ENCODE measurements at regions not wholly inside any gene's neighbourhood (a gene's known extent, or its start where the extent isn't known, plus 50 kb on each side); places are given as distances from the start of the nearest gene placed in this dataset.

DNA sequence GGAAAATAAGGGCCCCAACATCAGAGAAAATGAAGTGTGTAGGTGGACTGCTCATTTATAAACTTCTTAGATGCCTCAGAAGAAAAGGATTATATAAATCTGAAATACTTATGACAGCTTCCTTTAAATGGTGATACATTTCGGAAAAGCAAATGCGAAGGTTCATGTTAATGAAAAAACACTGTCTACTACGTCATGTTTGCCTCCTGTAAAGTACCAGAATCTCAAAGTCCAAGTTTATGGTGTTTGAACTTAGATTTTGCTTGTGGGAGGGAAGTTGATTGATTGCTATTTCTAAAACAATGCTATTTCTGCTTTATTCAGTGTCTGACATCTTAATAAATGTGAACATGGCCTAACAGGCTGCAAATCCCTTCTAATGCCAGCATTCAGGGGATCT is 514.6 kb downstream of the ZNF608 start:
- DNase-seq (ENCODE audit: low read depth): no peak

DNA sequence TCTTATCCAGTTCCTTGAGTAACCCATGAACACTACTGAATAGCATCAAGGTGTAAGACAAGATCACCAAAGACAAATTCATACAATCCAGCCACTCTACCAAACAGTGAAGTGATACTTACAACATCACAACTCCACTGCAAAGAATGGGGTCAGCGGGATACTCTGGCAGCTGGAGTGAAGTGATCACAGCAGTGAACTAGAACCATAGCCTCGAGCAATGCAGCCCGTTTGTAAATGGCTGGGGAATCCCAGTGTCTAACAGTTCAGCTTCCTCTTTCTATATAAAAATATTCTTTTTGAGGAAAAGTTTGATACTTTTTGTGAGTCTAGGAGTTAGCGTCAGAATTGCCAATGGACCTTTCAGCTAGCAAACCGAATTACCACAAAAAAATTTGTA is 515.2 kb downstream of the ZNF608 start:
- no peak for DNase-seq (ENCODE audit: low read depth)

DNA sequence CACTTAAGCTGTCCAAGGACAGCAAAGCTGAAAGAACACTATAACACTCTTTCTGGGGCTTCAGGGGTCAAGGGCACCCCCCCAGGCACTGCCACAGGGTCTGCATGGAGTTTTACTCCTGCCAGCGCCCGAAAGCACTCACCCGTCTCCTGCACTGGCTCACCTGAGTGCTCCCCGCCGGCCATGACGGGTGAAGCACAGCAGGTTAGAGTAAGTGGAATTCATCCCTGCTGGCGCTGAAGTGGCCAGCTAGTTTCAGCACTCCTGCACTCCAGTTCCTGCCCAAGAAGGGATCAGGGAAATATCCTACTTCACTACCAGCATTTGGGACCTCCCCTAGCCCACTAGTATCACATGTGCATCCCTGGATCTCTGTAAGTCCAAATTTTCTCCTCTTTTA is 516.0 kb downstream of the ZNF608 start:
- no peak for DNase-seq (ENCODE audit: low read depth)

DNA sequence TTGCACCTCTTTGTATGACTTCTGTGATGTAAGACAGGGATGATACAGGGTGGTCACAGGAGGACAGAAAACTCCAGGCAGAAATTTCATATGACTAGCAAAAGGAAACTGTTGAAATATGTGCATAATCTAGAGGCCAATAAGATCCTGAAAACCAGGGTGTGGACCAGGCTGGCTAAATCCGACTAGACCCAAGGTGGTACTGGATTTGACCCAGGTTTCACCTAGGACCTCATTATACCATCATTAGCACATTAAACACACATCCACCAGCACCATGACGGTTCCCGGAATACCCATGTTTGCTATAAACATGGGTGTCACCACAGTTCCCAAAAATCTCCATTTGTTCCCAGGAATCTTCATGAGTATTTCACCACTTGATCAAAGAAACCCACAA is 517.1 kb downstream of the ZNF608 start:
- no peak for DNase-seq (ENCODE audit: low read depth)

DNA sequence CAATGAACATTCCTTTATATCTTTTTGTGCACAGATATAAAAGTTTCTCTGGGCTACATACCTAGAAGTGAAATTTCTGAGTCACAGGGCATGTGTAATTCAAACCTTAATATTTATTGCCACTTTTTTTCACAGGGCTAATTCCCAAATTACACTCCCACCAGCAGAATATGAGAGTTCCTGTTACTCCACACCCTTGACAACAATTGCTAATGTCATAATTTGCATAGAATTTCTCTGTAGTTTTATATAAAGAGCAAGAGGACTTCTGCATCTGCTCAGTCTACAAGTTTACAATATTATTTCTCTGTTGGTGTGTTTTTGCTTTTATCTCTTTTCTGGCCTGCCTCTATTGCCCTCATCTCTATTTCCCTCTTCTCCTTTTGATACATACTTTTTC is 518.5 kb downstream of the ZNF608 start:
- DNase-seq (ENCODE audit: low read depth): no peak

DNA sequence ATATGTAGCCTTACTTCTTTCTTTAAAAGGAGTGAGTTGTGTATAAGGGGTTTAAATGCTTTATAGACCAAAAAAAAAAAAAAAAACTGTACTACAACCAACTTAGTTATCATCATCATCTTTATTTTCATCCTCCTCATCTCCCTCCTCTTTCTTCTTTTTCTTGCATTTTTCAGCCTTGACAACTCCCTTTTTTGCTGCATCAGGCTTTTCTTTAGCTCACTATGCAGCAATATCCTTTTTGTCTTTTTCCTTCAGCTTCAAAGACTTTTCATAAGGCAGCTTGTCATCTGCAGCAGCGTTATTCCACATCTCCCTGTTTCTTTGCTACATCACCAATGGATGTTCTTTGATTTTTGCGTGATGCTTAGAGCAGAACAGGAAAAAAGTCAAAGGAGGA is 526.0 kb downstream of the ZNF608 start:
- no peak for DNase-seq (ENCODE audit: low read depth)

DNA sequence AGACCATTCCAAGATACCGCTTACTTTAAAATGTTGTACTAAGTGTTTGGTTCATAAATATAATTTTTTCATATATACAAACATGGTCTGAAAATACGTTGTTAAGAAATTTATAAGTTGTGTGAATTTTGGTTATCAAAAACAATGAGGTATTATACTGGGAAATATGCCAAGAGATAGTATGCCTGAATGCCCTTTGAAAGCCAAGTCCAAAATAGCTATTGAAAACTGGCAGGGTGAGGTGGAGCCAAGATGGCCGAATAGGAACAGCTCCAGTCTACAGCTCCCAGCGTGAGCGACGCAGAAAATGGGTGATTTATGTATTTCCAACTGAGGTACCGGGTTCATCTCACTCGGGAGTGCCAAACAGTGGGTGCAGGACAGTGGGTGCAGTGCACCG is 533.5 kb downstream of the ZNF608 start:
- DNase-seq (ENCODE audit: low read depth): no peak

DNA sequence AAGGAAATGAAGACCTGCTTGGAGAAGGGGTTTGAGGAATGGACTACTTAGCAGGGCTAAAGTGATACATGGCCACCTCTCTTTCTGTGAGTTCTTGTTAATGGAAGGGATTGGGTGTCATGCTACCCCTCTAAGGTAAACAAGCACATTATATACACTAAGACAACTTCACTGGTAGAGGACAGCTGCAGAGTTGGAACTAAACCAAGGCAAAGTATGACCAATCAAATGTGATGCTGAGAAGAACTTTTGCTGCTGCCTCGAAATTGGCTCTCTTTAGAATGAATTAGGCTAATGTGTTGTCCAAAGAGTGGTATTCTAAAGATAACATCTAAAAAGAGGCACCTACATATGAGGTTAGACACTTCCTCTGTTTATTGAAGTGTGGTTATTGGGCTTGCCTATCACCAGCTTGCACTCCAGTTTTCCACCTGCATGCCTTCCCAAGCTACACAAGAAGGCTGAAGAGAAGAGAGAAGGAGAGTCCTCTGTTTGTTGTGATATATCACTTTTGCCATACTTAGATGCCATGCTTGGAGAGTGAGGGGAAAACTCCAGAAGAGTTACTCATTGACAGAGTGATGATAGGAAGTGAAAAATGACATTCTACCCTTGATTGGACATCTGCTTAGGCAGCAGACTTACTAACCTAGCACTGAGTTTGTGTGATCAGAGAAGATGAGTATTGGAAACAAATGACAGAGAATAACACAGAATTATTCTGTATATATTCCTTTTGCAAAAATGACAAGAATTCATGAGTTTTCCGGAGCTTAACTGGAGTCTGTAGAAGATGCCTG is 536.1 kb downstream of the ZNF608 start:
- DNase-seq (ENCODE audit: low read depth): no peak

DNA sequence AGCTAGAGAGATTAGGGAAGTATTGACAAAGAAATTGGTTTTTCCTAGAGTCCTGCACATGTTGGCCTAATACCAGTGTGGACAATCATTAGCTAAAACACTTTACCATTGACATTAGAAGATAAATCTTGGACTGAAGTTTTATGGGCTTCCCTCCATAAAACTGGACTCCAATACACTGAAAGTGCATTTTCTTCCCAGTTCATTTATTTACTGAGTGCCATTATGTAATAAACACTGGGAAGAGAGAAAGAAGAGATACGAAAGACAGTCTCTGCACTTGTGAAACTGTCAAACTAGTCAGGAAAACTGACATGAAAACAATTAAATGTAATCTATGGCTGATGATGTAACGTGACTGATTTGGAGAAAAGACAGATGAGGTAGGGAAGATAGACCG is 539.3 kb downstream of the ZNF608 start:
- DNase-seq (ENCODE audit: low read depth): no peak

DNA sequence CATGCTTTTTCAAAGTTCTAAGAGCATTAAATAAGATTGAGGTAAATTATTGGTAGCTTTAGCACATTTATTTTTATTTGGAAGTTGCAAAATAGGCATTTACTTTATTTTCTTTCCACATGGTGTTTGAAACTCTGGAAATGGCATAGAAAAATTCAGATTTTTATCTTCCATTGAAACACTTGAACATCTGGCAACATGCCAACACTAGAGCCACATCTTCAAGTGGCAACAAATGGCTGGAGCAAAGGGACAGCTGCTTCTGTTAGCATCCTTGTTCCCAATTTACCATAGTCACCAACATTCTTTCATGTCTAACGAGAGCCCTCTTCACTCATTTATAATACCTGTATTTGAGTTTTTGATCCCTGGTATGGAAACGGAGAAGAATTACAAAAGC is 539.9 kb downstream of the ZNF608 start:
- DNase-seq (ENCODE audit: low read depth): no peak

DNA sequence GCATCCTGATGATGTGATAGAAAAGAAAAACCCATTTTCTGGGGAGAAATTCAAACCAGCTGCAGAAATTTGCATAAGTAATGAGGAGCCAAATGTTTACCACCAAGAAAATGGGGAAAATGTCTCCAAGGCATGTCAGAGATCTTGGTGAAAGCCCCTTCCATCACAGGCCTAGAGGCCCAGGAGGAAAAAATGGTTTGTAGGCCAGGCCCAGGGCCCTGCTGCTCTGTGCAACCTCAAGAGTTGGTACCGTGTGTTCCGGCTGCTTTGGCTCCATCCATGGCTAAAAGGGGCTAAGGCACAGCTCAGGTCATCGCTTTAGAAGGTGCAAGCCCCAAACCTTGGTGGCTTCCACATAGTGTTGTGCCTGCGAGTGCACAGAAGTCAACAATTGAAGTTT is 543.1 kb downstream of the ZNF608 start:
- DNase-seq (ENCODE audit: low read depth): no peak

DNA sequence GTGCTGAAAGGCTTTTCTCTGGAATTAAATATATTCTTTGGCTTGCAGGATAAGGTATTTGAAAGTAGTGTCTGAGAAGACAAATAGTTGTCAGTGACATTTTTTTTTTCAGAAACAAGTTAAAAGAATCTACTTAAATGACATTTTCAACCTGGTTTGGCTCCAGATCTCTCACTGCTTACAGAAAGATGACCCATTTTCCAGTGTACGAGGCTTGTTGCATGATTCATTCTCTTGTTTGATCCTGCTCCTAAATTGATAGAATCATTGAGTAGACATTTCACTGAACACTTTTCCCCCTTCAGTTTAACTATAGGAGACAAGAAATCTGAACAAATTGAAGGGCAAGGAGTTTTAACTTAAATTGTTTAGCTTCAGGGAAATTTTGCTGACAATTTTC is 546.1 kb downstream of the ZNF608 start:
- DNase-seq (ENCODE audit: low read depth): no peak

DNA sequence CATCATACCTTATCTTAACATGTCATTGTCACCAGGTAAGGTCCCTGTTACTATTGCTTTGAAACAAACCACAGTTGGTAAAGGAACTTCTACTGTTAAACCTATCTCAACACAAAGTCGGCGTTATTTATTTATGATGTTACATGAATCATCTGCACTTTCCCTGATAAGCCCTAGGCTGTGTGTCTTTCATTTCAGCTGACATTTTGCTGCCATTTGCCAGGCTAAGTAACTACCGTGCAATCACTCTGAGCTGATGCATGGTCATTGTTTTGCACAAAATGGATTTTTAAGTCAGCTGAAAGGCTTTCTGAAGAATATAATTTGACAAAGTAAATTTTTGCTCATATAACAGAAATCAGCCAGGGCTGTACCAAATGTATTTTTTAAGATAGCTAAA is 546.5 kb downstream of the ZNF608 start:
- no peak for DNase-seq (ENCODE audit: low read depth)

DNA sequence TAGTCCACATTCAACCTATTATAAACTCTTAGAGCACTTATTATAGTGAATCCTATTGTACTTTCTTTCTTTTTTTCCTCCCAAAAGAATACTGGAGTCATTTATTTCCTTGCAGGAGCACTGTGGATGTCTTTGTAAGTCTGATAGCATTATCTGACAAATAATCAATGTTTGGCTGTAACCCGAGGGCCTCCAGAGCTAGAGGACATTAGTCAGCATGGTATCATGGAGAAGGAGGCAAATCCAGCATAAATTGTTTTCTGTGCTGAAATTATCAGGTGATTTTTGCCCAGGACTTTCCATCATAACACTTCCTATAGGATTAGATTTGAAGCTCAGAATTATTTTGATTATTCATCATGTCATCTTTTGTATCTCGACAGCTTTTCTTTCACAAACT is 551.0 kb downstream of the ZNF608 start:
- no peak for DNase-seq (ENCODE audit: low read depth)

DNA sequence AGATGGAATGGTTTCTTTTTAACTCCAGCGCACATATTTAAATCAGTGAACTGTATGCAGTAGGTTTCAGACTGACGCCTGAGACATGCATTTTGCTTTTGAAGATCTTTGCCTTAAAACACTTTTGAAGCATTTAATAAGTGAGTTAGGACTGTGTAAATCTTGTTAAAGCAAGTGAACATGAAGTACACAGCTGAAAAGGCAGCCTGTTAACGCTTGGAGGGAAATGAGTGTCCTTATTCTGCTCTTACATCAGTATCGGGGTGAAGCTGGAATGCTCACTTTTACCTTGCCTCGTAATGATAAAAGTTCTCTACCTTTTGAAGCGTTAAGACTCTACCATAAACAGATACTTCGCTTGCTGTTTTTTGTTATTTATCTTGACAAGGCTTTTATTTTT is 552.2 kb downstream of the ZNF608 start:
- DNase-seq (ENCODE audit: low read depth): no peak

DNA sequence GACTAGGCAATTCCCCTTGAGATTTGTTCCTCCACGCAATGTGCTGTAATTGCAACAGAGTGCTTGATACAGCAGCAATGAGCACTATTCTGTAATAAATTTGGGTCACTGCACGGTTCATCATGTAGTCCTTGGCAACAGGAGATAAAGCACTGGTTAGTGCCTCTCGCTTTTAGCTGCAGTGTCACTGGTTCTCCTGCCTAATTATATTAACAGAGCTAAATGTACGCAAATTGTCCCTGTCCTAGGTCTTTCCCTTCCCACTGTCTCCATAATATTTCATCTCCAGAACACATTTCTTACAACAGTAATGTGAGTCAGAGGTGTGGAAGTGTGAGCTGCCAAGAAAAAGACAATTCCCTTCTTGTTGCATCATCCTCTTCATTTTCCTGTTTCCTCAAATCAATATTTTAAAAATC is 553.1 kb downstream of the ZNF608 start:
- no peak for DNase-seq (ENCODE audit: low read depth)

DNA sequence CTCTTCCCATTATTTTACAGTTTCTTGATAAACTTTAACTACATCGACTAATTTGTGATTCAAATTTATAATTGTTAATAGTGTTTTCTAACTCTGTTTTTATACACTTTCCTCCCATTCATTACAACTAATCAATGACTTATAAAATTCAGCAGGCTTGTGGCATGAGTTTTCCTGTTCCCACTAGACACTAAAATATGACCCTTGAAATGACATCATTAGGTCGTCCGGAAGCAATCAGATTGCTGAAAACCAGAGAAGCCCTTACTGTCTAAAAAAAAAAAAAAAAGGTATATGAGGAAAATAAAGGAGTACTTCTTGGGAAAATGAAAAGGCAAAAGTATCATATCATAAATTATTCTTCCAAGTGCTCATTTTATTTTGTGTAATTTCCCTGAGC is 553.7 kb downstream of the ZNF608 start:
- DNase-seq (ENCODE audit: low read depth): no peak

DNA sequence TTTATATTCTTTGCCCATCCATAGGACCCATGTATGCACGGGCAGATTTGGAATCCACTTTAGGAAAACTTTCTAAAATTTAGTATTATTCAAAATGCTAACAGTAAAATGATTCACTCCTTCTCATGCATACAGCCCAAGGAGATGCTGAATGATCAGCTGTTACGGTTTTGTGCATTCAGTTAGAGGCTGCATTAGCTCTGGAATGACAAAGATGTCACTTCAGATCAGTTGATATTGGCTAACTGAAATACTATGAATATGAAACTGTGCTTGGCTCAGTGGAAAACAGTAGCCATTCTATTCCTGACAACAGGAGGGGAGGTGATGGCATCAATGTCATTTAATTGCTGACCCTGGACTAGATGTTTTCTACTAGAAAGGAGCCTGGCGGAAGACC is 560.7 kb downstream of the ZNF608 start:
- DNase-seq (ENCODE audit: low read depth): no peak

DNA sequence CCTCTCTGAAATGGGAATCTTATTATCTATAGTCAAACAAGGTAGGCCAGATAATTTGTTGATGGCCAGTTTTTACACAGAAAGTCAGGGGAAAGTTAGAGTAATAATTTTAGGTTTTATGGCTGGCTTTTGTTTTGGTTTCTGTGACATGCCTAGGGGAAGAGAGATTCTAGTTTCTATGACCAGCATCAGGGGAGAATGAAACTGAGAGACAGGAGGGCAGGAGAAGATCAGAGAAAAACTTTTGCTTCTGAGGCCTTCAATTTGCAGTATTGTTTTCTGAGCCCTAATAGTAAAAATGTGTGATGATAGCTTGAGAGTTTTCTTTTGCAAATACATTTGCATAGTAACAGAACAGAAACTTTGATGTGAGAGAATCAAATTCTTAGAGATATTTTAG is 564.3 kb downstream of the ZNF608 start:
- no peak for DNase-seq (ENCODE audit: low read depth)

DNA sequence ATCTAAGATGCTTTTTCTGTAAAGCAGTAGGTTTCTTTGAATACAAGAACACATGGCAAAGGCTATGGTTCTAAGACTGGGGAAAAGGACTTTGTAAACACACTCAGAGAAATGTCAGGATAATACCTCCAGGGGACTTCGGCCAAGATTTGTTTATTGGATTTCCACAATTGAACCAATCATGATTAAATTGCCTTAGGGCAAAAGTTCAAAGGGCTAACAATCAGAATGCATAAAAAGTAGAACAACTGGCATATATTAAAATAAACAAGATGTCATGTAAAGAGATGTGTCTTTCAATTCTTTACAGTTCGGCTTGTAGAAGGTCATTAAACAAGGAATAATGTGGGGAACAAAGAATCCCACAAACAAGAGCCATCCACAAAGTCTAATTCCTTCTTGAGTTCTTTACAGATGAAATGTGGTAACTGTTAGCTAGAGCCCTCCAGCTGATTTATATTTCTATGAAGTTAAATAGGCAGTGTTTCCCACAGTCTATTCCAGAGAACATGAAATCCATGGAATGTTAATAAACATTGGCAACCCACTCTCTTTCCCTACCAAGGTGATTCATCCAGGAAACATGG is 565.5 kb downstream of the ZNF608 start:
- DNase-seq (ENCODE audit: low read depth): no peak

DNA sequence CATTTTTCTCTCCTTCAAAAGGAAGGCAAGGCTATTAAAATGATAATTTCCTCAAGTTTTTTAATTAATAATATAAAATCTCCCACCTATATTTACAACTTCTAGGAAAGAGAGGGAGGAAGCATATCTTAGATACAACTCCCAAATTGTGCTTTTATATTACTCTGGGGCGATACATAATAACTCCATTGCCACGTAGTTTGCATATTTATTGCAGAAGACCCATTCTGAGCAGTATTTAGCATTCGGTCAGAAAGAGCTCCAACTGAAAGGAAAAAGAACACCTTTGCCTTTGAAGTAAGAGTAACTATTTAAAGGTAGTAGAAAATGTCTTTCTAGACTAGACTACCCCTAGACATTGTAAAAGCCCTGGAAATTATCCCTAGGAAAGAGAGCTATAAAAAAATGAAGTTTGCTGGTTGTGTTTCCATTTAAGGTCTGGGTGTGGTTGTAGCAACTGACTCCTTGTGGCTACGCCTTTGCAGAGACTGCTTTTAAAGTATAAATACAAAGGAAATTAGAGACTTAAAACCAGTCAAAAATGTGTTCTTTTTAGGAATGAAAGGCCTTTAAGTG is 566.1 kb downstream of the ZNF608 start:
- no peak for DNase-seq (ENCODE audit: low read depth)

DNA sequence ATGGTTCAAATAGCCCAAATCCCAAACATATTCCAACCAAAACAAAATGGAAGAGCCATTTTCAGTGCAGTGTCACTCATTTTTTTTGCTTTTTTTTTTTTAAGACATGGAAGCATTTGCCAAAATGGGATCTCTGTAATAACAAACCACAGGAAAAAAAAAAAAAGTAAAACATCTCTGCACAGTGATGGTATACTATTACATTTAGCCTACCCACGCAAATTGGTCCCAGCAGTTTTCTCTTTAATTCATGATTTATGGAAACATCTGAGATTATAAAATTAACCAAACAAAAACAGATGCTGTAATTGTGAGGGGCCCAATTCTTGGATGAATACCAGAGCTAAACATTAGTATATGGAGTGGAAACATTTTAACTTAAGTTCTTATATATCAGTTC is 566.6 kb downstream of the ZNF608 start:
- no peak for DNase-seq (ENCODE audit: low read depth)

DNA sequence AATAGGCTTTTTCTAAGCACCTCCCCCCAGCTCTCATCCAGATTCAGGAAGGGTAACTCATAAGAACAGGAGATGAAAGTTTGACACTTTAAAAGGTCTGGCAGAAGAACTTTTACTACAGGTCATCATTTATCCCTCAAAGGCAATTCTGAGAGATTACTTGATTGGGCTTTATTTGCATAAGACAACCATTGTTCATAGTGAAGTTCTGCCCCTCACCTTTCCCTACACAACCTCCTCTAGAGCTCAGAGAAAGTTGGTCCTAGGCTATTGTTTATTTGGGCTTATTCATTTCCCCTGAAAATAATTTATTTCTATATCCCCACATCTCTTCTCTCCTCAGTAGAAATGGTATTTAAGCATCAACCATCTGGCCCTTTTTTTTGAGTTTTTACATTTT is 568.4 kb downstream of the ZNF608 start:
- no peak for DNase-seq (ENCODE audit: low read depth)

DNA sequence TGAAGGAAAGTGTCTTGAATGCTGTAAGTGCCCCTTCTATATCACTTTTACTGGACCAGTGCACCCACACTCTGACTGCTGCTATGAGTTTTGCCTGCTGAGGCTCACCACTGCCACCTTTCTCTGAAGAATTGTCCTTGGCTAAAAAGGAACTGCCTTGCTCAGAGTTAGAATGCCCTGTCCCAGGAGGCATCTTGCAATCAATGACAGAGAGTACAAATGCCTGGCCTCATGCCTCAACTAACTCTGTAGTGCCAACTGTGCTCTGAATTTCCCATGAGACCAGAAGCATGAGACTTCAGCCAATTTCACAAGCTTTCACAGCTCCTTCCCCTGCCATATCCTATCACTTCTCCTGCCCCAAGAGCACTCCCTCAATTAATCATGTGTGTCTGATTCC is 569.7 kb downstream of the ZNF608 start:
- no peak for DNase-seq (ENCODE audit: low read depth)

Data from activated T-helper 9 cell treated with anti-CD3 and anti-CD28 coated beads, Interleukin-2, amount 50 U/mL, for 16 hours (primary cell).